ENCODE measurements at regions not wholly inside any gene's neighbourhood (a gene's known extent, or its start where the extent isn't known, plus 50 kb on each side); places are given as distances from the start of the nearest gene placed in this dataset.

GRCh38 chr2:120595739-120596138, 139.9 kb upstream of the GLI2 start:
- no peak for TF ChIP-seq CTCF (IDR thresholded peaks at IDR 0.05)
- TF ChIP-seq POLR2A (IDR thresholded peaks at IDR 0.05), result no peak

Data from esophagus squamous epithelium (tissue), 4 donors.